Suppressor macrophage treated with lipopolysaccharide for 4 hours (primary cell): ENCODE measurements at regions not wholly inside any gene's neighbourhood (a gene's known extent, or its start where the extent isn't known, plus 50 kb on each side); places are given as distances from the start of the nearest gene placed in this dataset.
"Not testable (repeated sequence)": the region's sequence is repeated elsewhere in the genome, so short reads cannot be mapped to it uniquely, and the experiment has no call there.

Experiments used
- DNase-seq: peaks from one replicate; pipeline ENCODE4 v3.0.0-alpha.2; 2020

DNA sequence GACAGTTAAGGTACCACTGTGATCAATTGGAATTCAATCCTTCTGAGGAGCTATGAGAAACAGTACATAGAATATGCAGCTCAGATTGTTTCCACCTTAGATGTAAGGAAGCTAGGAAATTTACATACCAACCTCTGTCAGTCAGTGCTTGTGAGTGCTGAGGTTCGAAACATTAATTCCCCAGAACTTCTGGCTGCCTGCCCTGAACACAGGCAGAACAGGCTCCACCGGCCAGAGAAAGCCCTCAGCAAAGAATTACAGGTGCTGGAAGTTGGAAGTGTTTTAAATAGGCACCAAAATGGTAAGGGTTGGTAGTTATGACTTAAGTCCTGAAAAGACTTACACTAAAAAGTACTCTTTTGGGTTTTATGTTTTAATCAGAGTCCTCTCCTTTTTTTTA is 651.8 kb downstream of the C4orf33 start:
- no peak for DNase-seq

DNA sequence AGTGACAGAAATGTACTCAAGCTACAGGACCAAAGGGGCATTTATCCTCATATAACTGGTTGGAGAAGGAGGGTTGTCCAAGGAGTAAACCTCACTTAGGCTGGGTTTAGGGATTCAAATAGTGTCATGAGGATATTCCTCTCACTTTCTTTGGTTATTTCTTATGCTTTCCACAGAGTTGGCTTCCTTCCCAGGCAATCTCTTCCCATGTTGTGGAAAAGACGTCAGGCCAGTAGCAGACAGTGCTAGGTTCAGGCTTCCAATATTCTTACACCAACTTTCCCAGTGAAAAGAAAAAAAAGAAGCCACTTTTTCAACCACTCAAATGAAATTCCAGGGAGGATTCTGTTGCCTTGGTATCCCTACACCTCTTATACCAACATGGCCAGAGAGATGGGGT is 653.0 kb downstream of the C4orf33 start:
- no peak for DNase-seq

DNA sequence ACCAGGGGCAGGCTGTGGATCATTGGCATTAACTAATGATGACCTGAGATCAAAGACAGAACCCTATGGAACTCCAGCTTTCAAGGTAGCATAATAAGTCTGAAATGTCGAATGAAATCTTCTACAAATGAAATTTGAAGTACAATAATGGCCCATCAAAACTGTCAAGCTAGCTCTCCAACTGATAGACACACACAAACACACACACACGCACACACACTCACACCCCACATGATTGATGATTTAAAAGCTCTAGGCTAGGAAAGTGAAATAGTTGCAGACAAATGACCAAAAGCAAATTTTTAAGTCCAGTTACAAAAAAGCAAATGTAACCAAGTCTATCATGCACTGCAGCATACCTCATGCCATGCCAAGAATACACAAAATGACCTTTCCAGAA is 655.7 kb downstream of the C4orf33 start:
- DNase-seq, result no peak

DNA sequence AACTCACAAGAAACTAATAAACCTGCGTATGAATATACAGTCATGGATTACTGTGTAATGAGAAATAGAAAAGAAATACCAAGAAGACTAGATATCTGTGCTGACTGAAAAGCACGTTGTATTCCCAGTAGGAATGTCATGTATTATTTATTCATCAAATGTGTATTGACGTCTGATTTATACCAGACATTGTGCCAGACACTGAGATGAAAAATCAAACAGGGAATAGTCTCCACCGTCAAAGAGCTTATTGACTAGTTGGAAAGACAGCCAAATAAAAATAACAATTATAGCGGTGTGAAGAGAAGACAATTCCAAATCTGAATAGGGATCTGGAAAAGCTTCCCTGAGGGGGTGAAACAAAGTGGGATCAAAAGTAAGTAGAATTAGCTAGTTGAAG is 687.6 kb downstream of the C4orf33 start:
- no peak for DNase-seq

GRCh38 chr4:129788486-129788885 is 692.5 kb downstream of the C4orf33 start:
- DNase-seq, result no peak

DNA sequence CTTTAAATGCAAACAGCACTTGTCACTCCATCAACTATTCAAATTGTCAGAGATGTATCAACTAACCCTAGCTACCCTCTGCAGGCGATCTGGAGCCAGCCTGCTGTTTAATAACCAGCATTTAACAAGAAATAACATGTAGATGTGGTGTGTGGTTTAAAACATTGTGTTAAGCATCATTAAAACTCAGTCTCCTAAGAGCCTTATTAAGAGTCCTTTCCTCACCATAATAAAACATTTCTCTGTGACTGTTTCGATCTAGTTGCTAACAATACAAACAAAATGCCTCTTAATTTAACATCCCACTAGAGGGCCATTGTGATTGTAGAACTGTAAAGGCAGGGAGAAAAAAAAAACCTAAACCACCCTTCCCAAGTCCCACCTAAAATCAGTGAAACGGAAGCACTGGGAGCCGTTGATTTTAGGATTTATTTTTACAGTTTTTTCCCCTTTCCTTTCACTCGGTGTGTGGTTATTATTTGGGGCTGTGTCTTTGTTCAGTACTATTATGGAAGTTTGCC is 708.6 kb downstream of the C4orf33 start:
- no peak for DNase-seq

DNA sequence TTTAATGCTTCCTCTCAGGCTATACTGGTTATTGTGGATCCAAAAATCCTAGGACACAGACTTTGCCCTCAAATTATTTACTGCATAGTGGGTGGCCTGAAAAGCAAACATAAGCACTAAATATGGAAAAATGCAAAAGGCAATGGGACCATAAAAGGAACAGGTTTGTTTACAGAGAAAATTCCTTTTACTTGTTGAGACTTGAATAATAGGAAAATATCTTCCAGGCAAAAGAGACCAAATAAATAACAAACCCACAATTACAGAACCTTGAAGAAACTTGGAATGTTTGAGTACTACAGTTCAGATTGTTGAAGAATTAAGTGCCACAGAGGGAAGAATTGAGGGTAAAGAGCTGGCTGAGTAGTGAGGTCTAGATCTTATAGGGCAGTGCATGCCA is 711.0 kb downstream of the C4orf33 start:
- no peak for DNase-seq

DNA sequence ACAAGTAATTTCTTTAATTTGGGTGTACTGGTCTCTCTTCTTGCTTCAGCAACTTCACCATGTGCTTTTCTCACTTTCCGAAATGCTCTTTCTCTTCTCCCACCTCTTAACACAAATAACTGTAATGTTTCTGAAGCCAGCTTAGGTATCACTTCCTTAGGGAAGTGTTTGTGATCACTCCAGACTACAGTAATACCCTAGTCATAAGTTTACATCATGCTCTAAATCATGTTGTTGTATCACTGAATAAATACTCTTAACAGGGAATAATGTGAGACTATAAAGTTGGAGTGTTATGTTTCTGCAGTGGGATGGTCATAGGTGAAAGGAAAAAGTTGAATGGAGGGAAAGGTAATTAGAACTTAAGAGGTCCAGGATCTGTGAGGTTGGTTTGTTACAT is 712.3 kb downstream of the C4orf33 start:
- no peak for DNase-seq

DNA sequence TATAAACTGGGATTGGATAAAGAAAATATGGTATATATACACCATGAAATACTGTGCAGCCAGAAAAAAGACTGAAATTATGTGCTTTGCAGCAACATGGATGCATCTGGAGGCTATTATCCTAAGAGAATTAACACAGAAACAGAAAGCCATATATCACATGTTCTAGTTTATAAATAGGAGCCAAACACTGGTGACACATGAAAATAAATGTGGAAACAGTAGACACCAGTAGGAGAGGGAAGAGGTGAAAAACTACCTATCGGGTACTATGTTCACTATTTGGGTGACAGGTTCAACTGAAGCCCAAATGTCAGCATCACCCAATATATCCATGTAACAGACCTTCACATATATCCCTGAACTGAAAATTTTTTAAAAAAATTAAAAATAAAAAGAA is 725.1 kb downstream of the C4orf33 start:
- no peak for DNase-seq

DNA sequence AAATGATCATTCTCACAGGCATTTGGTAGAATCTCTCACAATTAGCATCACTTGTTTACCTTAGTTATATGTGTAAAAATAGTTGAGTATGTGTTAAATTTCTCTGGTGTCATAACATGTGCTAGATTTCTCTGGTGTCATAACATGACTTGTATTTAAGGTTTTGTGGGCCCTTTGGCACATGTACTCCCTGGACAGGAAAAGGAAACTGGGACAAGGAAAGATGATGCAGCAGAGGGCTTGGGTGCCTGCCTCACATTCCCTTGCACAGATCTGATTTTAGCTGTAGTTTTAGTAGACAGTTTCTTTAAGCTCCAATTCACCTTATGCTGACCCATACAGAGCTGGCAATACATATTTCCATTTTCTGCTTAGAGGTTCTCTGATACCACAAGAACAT is 726.0 kb downstream of the C4orf33 start:
- DNase-seq, result no peak

DNA sequence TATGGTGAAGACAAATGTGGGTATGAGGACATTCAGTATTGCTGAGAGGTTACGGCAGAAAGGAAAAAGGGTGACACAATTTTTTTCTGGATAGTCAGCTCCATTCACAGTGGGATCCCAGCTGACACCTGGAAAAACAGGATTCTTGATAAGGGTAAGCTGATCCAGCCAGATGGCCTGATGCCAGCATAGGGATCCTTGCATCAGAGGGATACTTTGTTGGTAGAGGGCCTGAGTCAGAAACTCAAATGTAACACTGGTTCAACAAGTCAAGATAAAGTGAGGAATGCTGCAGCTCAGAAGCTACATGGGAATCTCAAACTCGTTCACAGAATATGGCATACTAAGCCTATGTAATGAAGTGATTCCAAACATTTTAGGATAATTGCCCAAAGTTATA is 726.7 kb downstream of the C4orf33 start:
- DNase-seq, result no peak

DNA sequence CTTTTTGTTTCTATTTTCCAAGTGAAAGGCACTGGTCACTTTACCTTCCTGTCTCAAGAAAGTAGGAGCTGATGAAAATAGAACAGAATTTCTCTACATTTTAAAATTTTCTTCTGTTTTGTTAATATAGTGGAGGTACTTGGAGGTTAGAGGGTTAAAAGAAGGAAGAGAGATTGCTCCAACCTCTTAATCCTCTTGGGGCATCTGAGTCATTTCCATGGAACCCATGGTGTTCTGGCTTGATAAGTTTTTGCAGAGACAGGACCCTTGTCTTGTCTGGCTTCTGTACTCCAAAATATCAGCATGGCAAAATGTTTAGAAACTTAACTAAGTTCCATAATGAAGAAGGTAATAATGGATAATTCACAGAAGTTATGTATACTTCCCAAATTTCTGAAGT is 727.2 kb downstream of the C4orf33 start:
- DNase-seq, result no peak

GRCh38 chr4:129829373-129829772 is 733.4 kb downstream of the C4orf33 start:
- no peak for DNase-seq

DNA sequence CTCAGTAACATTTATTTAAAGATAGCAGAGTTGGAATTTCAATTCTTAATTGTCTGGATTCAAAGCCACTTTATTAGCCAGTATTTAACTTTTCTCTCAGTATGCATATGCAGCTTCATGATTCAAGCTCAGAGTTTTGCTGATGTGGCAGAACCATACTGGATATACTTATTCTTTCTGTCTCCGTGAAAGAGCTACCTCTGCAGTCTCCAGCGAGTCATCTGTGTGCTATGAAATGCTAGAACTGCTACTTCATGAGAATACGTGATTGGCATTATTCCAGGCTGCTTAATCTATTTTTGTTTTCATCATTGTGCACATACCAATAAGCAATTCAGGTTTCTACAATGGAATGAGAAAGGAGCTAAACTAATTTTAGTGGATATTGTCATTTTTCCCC is 743.7 kb downstream of the C4orf33 start:
- no peak for DNase-seq

DNA sequence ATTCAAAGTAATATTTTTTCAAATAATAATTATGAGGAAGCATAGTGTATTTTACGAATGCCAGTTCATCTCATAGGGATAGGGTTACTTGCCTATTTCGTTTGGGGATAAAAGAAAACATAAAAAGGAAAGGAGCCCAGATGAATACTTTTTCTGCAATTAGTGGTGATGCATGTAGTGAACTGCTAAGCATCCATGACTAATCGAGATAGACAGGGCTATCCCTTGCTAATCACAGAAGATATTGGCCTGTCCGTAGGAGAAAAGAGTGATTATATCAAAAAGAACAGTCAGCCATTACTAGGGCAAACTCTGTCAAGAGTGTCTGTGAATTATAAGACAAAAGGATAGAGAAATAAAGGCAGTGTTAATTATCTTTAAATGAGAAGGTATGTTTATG is 746.1 kb downstream of the C4orf33 start:
- DNase-seq, result no peak

GRCh38 chr4:129852434-129852833 is 756.5 kb downstream of the C4orf33 start:
- no peak for DNase-seq

GRCh38 chr4:129853685-129854467 is 757.9 kb downstream of the C4orf33 start:
- DNase-seq, result not testable (repeated sequence)

DNA sequence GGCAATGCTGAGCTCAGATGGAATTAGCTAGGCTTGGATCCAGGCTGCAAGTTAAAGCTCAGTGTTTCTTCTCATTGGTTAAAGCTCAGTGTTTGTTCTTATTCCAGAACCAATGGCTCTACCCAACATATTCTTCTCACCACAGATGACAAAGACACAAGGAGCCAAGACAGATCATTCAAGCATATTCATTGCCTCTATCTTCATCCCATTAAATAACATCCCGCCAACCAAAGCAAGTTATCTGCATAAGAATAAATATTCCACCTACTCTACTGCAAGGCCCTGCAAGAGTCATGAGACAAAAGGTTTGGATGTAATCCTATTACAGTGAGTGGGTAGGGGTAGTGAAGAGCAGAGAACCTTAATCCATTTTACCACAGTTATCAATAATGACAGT is 766.5 kb downstream of the C4orf33 start:
- DNase-seq, result no peak

DNA sequence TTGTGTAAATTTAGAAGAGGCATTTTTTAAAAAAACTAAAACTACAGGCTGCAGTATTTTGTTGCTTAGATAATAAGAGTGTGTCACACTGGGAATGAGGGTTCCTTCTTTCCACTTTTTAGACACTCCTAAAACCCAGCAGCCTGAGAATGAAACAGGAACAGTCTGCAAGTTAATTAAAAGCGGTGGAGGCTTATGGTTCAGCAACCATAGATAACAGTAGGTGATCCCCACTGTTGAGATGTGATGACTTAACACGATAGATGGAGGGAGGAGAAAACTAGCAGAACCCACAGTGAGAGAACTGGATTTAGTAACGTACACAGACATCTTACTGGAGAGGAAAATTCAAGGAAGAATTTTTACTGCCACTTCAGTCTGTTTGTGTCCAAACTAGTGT is 767.3 kb downstream of the C4orf33 start:
- DNase-seq, result no peak

GRCh38 chr4:129883996-129884395 is 788.0 kb downstream of the C4orf33 start:
- no peak for DNase-seq

DNA sequence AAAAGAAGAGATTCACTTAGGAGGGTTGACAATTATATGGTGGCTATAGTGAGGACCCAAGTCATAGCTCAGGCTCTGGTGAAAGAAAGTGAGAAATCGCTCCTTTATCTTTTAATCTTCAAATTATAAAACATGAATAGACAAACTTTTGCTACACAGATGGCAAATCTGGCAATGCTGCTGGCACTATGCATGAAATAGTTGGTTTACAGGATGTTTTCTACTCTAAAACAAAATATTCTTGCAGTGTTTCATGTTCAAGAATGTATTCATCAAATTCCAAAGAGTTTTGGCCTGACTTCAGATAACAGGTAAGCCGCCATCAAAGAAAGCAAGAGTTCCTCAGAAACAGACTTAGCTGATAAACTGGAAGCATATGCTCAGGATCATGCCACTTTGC is 801.2 kb downstream of the C4orf33 start:
- no peak for DNase-seq

DNA sequence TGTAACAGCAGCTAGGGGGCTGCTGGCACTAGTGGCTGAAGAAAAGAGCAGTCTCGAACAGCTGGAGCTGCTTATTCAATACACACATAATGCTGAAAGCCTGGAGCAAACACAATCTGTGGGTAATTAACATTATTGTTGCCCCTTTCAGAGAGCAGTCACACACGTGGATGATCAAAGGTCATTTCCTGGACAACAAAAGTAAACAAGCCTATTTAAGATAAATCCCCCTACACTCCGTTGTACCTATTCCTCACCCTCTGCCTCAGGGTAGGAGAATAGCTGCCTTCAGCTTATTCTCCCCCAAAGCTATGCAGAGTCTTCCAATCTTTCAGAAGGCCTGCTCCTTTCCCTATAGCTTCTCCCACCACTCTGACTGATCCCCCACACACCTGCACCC is 803.9 kb downstream of the C4orf33 start:
- DNase-seq, result no peak

DNA sequence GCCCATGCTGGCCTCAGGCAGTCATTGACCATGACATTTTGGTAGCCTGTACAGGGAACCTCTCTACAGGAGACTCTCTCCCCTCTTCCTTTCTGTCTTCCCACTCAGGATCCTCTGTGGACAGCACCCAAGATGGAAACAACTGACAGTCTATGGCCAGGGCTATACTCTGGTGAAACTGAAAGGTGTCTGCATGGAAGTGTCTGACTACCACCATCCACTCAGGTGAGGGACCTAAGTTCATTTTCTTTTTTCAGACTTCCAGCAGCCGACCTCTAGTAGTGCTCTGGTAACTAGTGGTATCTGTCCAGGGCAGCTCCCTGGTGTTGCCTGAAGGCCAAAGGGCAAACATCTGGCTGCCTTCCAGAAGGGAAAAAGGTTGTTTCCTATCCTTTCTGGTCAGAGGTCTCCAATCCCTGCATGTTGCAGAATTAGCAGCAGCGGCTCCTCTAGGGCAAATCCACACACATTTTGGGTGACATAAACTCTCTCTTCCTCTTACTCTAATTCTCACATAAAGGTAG is 804.5 kb downstream of the C4orf33 start:
- DNase-seq, result no peak

GRCh38 chr4:129901205-129901604 is 805.3 kb downstream of the C4orf33 start:
- no peak for DNase-seq

GRCh38 chr4:129903861-129904260 is 807.9 kb downstream of the C4orf33 start:
- no peak for DNase-seq
